ENCODE measurements at regions not wholly inside any gene's neighbourhood (a gene's known extent, or its start where the extent isn't known, plus 50 kb on each side); places are given as distances from the start of the nearest gene placed in this dataset.

GRCh38 chr14:65937079-65937959 lies 524.8 kb downstream of the FUT8 start:
- H3K4me3 ChIP-seq, result no peak overlapping the region
- no peak overlapping the region for H3K27ac ChIP-seq
- H3K36me3 ChIP-seq, result no peaks in the 10 kb centered on the region
- H3K4me1 ChIP-seq (replicated peaks), result no peaks in the 10 kb centered on the region
- H3K9me3 ChIP-seq (replicated peaks), result no peaks in the 10 kb centered on the region
- DNase-seq (ENCODE audit: low read depth in 1 of 2, low spot score in 2 of 2), result no peak
- no peaks in the 10 kb centered on the region for H3K27me3 ChIP-seq (replicated peaks)

DNA sequence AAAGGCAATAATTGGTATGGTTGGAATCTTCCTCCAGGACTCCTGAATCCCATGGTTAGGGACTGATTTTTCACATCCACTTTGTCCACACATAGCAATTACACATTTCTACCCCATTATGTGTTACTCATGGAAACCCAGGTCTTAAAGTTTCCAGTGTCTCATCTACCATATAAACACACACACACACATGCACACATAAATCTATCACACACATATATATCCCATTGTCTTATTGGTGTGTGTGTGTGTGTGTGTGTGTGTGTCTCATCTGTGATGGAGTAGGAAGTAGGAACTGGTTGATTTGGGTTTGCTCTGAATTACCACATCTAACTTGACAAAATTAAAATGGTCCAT lies 525.4 kb downstream of the FUT8 start:
- H3K9me3 ChIP-seq (replicated peaks), result no peaks in the 10 kb centered on the region
- H3K27me3 ChIP-seq (replicated peaks), result no peaks in the 10 kb centered on the region
- H3K4me1 ChIP-seq (replicated peaks), result no peaks in the 10 kb centered on the region
- no peak overlapping the region for H3K4me3 ChIP-seq
- no peak overlapping the region for H3K27ac ChIP-seq
- DNase-seq (ENCODE audit: low read depth in 1 of 2, low spot score in 2 of 2), result no peak
- no peaks in the 10 kb centered on the region for H3K36me3 ChIP-seq

- no peak overlapping the region for H3K4me3 ChIP-seq
- H3K27me3 ChIP-seq (replicated peaks), result no peaks in the 10 kb centered on the region
- no peaks in the 10 kb centered on the region for H3K4me1 ChIP-seq (replicated peaks)
- H3K9me3 ChIP-seq (replicated peaks), result no peaks in the 10 kb centered on the region
- DNase-seq (ENCODE audit: low read depth in 1 of 2, low spot score in 2 of 2), result no peak
- no peaks in the 10 kb centered on the region for H3K36me3 ChIP-seq
- no peak overlapping the region for H3K27ac ChIP-seq
These were observed 526.2 kb downstream of the FUT8 start for GRCh38 chr14:65938738-65939137.

GRCh38 chr14:65939184-65939583 lies 526.7 kb downstream of the FUT8 start:
- DNase-seq (ENCODE audit: low read depth in 1 of 2, low spot score in 2 of 2), result no peak

DNA sequence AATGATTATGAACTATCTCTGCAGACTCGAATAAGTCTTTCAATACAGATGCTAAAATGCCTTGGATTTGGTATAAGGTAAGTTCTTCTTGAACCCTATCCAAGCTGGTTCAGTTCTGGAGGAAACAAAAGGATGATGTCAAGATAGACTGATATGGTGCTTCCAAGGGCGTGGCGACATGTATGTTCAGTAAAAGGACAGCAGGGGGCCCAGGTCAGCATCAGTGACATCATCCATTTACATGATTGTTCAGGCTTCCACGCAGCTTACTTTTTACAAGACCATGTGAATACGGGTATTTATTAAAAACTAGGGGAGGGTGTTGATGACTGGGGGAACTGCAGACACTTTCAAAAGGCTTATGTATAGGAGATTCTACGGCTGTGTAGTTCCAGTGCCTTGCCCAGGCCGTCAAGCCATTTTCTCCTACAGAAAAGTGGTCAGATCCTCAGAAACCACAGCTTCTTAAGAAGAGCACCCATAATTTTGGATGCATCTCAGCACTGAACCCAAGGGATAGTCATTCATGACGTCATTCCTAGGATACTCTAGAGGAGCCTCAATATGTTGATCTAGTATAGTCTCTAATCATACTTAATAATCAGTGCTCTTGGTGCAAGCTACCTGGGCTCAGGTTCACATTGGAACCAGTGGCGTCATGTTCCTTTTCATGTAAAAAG lies 527.7 kb downstream of the FUT8 start:
- H3K4me1 ChIP-seq (replicated peaks), result no peaks in the 10 kb centered on the region
- no peak overlapping the region for H3K4me3 ChIP-seq
- no peaks in the 10 kb centered on the region for H3K27me3 ChIP-seq (replicated peaks)
- H3K9me3 ChIP-seq (replicated peaks), result no peaks in the 10 kb centered on the region
- no peak for DNase-seq (ENCODE audit: low read depth in 1 of 2, low spot score in 2 of 2)
- H3K27ac ChIP-seq, result no peak overlapping the region
- no peaks in the 10 kb centered on the region for H3K36me3 ChIP-seq

More at GRCh38 chr14:65939184-65939583, 526.7 kb downstream of the FUT8 start:
- Histone ChIP-seq H3K4me1 (replicated peaks) (no peaks in the 10 kb centered on the region), H3K4me3 (no peak overlapping the region), H3K9me3 (replicated peaks) (no peaks in the 10 kb centered on the region), H3K27ac (no peak overlapping the region), H3K27me3 (replicated peaks) (no peaks in the 10 kb centered on the region), H3K36me3 (no peaks in the 10 kb centered on the region)

GRCh38 chr14:65941091-65941490 lies 528.6 kb downstream of the FUT8 start:
- no peak overlapping the region for H3K27ac ChIP-seq
- H3K27me3 ChIP-seq (replicated peaks), result no peaks in the 10 kb centered on the region
- no peak for DNase-seq (ENCODE audit: low read depth in 1 of 2, low spot score in 2 of 2)
- no peaks in the 10 kb centered on the region for H3K4me1 ChIP-seq (replicated peaks)
- H3K9me3 ChIP-seq (replicated peaks), result no peaks in the 10 kb centered on the region
- no peak overlapping the region for H3K4me3 ChIP-seq
- no peaks in the 10 kb centered on the region for H3K36me3 ChIP-seq

DNA sequence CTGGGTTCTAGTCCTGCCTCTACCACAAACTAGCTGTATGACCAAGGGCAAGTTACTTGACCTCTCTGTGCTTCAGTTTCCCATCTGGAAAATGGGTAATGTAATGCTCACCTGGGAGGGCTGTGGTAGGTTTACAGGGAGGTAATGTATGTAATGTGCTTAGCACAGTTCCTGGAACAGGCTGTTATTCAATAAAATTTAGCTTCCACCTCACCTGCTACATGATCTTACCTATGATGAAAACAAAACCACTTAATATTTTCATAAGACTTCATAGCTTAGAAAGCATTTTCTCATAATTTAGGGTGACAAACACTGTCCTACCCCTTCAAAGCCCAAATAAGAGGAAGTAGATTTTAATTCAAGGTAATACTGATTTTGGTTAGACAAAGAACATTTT lies 530.6 kb downstream of the FUT8 start:
- Histone ChIP-seq H3K9me3 (replicated peaks) (no peaks in the 10 kb centered on the region), H3K36me3 (no peaks in the 10 kb centered on the region), H3K27me3 (replicated peaks) (no peaks in the 10 kb centered on the region), H3K4me3 (no peak overlapping the region), H3K4me1 (replicated peaks) (no peaks in the 10 kb centered on the region), H3K27ac (no peak overlapping the region)
- no peak for DNase-seq (ENCODE audit: low read depth in 1 of 2, low spot score in 2 of 2)

DNA sequence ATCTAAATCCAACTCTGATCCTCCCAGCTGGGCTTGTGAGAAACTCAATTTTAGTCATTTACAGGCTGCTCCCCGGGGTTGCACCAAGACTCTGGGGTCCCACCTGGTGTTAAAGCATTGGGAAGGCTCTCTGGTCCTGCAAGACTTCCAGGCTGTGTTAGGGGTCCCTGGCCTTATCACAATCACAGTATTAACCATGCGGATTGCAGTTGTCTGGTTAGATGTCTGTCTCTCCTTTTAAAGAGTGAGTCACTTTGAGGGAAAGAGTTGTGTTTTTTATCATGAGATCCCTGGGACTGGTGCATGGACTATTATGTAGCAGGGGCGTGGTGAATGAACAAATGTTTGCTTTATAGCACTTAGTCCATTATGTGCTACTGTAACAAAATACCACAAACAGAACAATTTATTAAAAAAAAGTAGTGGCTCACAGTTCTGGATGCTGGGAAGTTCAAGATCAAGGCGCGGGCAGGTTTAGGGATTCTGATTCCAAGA lies 531.4 kb downstream of the FUT8 start:
- Histone ChIP-seq H3K4me3 (no peak overlapping the region), H3K4me1 (replicated peaks) (no peaks in the 10 kb centered on the region), H3K27me3 (replicated peaks) (no peaks in the 10 kb centered on the region), H3K9me3 (replicated peaks) (no peaks in the 10 kb centered on the region), H3K27ac (no peak overlapping the region), H3K36me3 (no peaks in the 10 kb centered on the region)
- DNase-seq (ENCODE audit: low read depth in 1 of 2, low spot score in 2 of 2), result no peak

GRCh38 chr14:65945327-65945726 lies 532.8 kb downstream of the FUT8 start:
- Histone ChIP-seq H3K4me1 (replicated peaks) (no peaks in the 10 kb centered on the region), H3K27me3 (replicated peaks) (no peaks in the 10 kb centered on the region)
- no peak for DNase-seq (ENCODE audit: low read depth in 1 of 2, low spot score in 2 of 2)

DNA sequence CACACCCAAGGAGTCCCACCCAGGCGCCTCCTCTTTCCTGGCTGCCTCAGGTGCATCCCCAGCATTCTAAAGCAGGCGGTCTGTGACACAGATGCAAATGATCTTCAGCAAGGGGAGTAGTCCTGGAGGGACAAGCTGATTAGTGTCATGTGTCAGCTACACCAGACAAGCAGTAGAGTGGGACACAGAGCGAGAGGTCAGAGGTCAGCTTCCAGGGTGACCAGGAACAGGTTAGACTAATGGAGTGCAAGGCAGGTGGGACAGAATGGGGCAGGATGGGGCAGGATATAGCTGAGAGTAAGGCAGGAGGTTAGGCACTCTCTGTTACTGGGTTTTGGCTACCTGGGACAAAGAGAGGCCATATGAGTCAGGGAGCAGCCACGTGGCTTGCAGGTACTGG lies 534.0 kb downstream of the FUT8 start:
- Histone ChIP-seq H3K36me3 (no peaks in the 10 kb centered on the region), H3K27me3 (replicated peaks) (no peaks in the 10 kb centered on the region), H3K4me1 (replicated peaks) (no peaks in the 10 kb centered on the region), H3K27ac (no peak overlapping the region), H3K9me3 (replicated peaks) (no peaks in the 10 kb centered on the region), H3K4me3 (no peak overlapping the region)
- no peak for DNase-seq (ENCODE audit: low read depth in 1 of 2, low spot score in 2 of 2)

More at GRCh38 chr14:65945327-65945726, 532.8 kb downstream of the FUT8 start:
- no peak overlapping the region for H3K27ac ChIP-seq
- H3K9me3 ChIP-seq (replicated peaks), result no peaks in the 10 kb centered on the region
- no peak overlapping the region for H3K4me3 ChIP-seq
- no peaks in the 10 kb centered on the region for H3K36me3 ChIP-seq

GRCh38 chr14:65948302-65948701 lies 535.8 kb downstream of the FUT8 start:
- H3K36me3 ChIP-seq, result no peaks in the 10 kb centered on the region
- no peak overlapping the region for H3K27ac ChIP-seq
- no peak overlapping the region for H3K4me3 ChIP-seq
- DNase-seq (ENCODE audit: low read depth in 1 of 2, low spot score in 2 of 2), result no peak
- H3K27me3 ChIP-seq (replicated peaks), result no peaks in the 10 kb centered on the region
- H3K4me1 ChIP-seq (replicated peaks), result no peaks in the 10 kb centered on the region
- no peaks in the 10 kb centered on the region for H3K9me3 ChIP-seq (replicated peaks)

GRCh38 chr14:65949711-65950516 lies 536.3 kb upstream of the CCDC196 start:
- no peak overlapping the region for H3K4me3 ChIP-seq

DNA sequence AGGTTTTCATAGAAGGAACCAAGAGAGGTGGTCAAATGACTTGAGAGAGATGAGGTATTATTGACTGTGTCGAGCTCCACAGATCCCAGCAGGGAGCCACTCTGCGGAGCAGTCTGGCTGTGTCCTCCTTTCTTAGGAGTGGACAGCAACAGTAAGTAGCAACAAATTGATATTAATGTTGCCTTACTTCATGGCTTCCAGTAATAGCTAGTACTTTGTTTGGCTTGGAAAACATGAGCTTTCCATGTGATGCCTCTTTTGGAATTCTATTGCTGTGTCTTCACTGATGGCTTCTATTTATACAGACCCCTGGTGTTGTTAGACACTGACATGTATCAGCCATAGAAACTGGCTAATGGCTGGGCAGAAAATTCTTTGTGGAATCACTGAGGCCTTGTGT lies 531.2 kb upstream of the CCDC196 start:
- no peak overlapping the region for H3K4me3 ChIP-seq
- no peaks in the 10 kb centered on the region for H3K4me1 ChIP-seq (replicated peaks)
- H3K27ac ChIP-seq, result no peak overlapping the region
- H3K27me3 ChIP-seq (replicated peaks), result no peaks in the 10 kb centered on the region
- no peaks in the 10 kb centered on the region for H3K9me3 ChIP-seq (replicated peaks)
- DNase-seq (ENCODE audit: low read depth in 1 of 2, low spot score in 2 of 2), result no peak
- H3K36me3 ChIP-seq, result no peaks in the 10 kb centered on the region

More at GRCh38 chr14:65949711-65950516, 536.3 kb upstream of the CCDC196 start:
- Histone ChIP-seq H3K27ac (no peak overlapping the region), H3K9me3 (replicated peaks) (no peaks in the 10 kb centered on the region), H3K27me3 (replicated peaks) (no peaks in the 10 kb centered on the region), H3K4me1 (replicated peaks) (no peaks in the 10 kb centered on the region), H3K36me3 (no peaks in the 10 kb centered on the region)
- no peak for DNase-seq (ENCODE audit: low read depth in 1 of 2, low spot score in 2 of 2)

Data from SJSA1 (cell line).